Suprapubic skin (tissue), 4 donors: ENCODE measurements at regions not wholly inside any gene's neighbourhood (a gene's known extent, or its start where the extent isn't known, plus 50 kb on each side); places are given as distances from the start of the nearest gene placed in this dataset.

ENCODE experiments used
- POLR2A ChIP-seq, 2 donors: fragments of 450-650 bp; IDR thresholded peaks; one replicate each; pipeline ENCODE4 v1.6.1; 2017; ENCODE audit warnings: antibody characterized with exemption in 2 of 2, mild to moderate bottlenecking in 2 of 2, moderate library complexity in 2 of 2
- POLR2AphosphoS5 ChIP-seq, 3 donors: sonication (generic); formaldehyde crosslinking; IDR thresholded peaks; one replicate each; pipeline ENCODE4 v1.6.1; 2017; ENCODE audit warnings: antibody characterized with exemption in 3 of 3

- TF ChIP-seq POLR2A (IDR thresholded peaks at IDR 0.05): no peak
- no peak for TF ChIP-seq POLR2AphosphoS5 (IDR thresholded peaks at IDR 0.05)
These were observed 84.6 kb upstream of the CACUL1 start for GRCh38 chr10:118839348-118839747.
